Esophagus muscularis mucosa (tissue), 3 donors: ENCODE measurements at regions not wholly inside any gene's neighbourhood (a gene's known extent, or its start where the extent isn't known, plus 50 kb on each side); places are given as distances from the start of the nearest gene placed in this dataset.

Source experiments
- POLR2A ChIP-seq: fragments of 450-650 bp; IDR thresholded peaks from one replicate; pipeline ENCODE4 v1.6.1; 2017; ENCODE audit warnings: antibody characterized with exemption, moderate library complexity, mild to moderate bottlenecking, low read depth
- TF ChIP-seq, protein P1 (sequence below), 3 experiments: fragments of 200-600 bp in 2 of 3; fragments of 450-650 bp in 1 of 3; sonication (generic) in 2 of 3; IDR thresholded peaks; one replicate each; pipeline ENCODE4 v1.5.1; 2017 to 2019; ENCODE audit warnings: antibody characterized with exemption in 3 of 3, mild to moderate bottlenecking in 2 of 3, moderate library complexity in 1 of 3

DNA sequence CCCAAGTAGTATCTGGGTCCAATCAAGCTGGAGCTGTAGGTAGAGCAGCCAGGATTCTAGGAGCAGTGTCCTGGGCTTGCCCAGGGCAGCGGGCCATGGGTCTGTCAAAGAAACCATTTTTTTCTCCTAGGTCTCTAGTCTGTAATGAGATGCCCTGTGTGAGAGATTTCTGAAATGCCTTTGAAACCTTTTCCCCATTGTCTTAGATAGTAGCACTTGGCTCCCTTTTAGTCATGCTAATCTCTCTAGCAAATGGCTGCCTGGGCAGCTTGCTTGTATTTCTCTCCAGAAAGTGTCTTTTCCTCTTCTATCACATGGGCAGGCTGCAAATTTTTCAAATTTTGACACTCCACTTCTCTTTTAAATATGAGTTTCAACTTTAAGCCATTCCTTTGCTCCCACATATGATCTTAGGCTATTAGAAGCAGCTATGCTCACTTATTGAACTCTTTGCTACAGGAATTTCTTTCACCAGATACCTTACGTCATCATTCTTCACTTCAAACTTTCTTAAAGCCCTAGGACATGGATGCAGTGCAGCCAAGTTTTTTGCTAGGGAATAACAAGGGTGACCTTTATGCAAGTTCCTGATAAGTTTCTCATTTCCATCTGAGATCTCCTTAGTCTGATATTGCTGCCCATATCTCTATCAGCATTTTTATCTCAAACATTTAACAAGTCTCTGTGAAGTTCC is 890.2 kb upstream of the VRK2 start:
- no peak for TF ChIP-seq POLR2A
- TF ChIP-seq, protein P1, sequence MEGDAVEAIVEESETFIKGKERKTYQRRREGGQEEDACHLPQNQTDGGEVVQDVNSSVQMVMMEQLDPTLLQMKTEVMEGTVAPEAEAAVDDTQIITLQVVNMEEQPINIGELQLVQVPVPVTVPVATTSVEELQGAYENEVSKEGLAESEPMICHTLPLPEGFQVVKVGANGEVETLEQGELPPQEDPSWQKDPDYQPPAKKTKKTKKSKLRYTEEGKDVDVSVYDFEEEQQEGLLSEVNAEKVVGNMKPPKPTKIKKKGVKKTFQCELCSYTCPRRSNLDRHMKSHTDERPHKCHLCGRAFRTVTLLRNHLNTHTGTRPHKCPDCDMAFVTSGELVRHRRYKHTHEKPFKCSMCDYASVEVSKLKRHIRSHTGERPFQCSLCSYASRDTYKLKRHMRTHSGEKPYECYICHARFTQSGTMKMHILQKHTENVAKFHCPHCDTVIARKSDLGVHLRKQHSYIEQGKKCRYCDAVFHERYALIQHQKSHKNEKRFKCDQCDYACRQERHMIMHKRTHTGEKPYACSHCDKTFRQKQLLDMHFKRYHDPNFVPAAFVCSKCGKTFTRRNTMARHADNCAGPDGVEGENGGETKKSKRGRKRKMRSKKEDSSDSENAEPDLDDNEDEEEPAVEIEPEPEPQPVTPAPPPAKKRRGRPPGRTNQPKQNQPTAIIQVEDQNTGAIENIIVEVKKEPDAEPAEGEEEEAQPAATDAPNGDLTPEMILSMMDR (IDR thresholded peaks at IDR 0.05) = no peak
